Trophoblast cell (in vitro differentiated cells and primary cell): ENCODE measurements at regions not wholly inside any gene's neighbourhood (a gene's known extent, or its start where the extent isn't known, plus 50 kb on each side); places are given as distances from the start of the nearest gene placed in this dataset.

Experiments used
- DNase-seq, 2 donors: peaks; one replicate each; pipeline ENCODE4 v3.0.0-alpha.2; 2016
- H2AFZ ChIP-seq: 2 replicates; pipeline ENCODE4 v1.6.1; 2013; ENCODE audit warnings: low read length, moderate library complexity, mild to moderate bottlenecking; ENCODE audit not compliant: insufficient read depth, poor library complexity
- H2AK5ac ChIP-seq: 2 replicates; pipeline ENCODE4 v1.6.1; 2013; ENCODE audit warnings: mild to moderate bottlenecking, low read length
- H2BK120ac ChIP-seq: 2 replicates; pipeline ENCODE4 v1.6.1; 2013; ENCODE audit warnings: low read length, mild to moderate bottlenecking, moderate library complexity; ENCODE audit not compliant: insufficient read depth, poor library complexity
- H2BK12ac ChIP-seq: 2 replicates; pipeline ENCODE4 v1.6.1; 2013; ENCODE audit warnings: mild to moderate bottlenecking, low read length, moderate library complexity
- H2BK5ac ChIP-seq: 2 replicates; pipeline ENCODE4 v1.6.1; 2013; ENCODE audit warnings: low read length, low read depth, moderate library complexity, mild to moderate bottlenecking; ENCODE audit not compliant: poor library complexity
- H3K14ac ChIP-seq: 2 replicates; pipeline ENCODE4 v1.6.1; 2013; ENCODE audit warnings: mild to moderate bottlenecking, low read length
- H3K18ac ChIP-seq: 2 replicates; pipeline ENCODE4 v1.6.1; 2013; ENCODE audit warnings: mild to moderate bottlenecking, low read length
- H3K23ac ChIP-seq: 2 replicates; pipeline ENCODE4 v1.6.1; 2013; ENCODE audit warnings: low read length
- H3K27ac ChIP-seq: 2 replicates; pipeline ENCODE4 v1.5.1; 2013; ENCODE audit warnings: low read depth, mild to moderate bottlenecking, inconsistent platforms, low read length, moderate library complexity
- H3K27me3 ChIP-seq: 2 replicates; pipeline ENCODE4 v1.6.1; 2013; ENCODE audit warnings: inconsistent platforms, mild to moderate bottlenecking, low read length, moderate library complexity; ENCODE audit not compliant: insufficient read depth
- H3K36me3 ChIP-seq, 2 experiments: 1 replicate in 1 of 2; 2 replicates in 1 of 2; pipeline ENCODE4 v1.6.1; 2013; ENCODE audit warnings: low read length in 2 of 2, mild to moderate bottlenecking in 2 of 2, moderate library complexity in 1 of 2; ENCODE audit not compliant: insufficient read depth in 2 of 2, control insufficient read depth in 1 of 2
- H3K4ac ChIP-seq: 2 replicates; pipeline ENCODE4 v1.6.1; 2013; ENCODE audit warnings: low read depth, mild to moderate bottlenecking, low read length, moderate library complexity
- H3K4me1 ChIP-seq, 2 experiments: 1 replicate in 1 of 2; 2 replicates in 1 of 2; pipeline ENCODE4 v1.6.1; 2013; ENCODE audit warnings: low read length in 2 of 2, mild to moderate bottlenecking in 2 of 2, moderate library complexity in 1 of 2; ENCODE audit not compliant: insufficient read depth in 2 of 2, control insufficient read depth in 1 of 2
- H3K4me2 ChIP-seq: 2 replicates; pipeline ENCODE4 v1.6.1; 2013; ENCODE audit warnings: inconsistent platforms, mild to moderate bottlenecking, low read length, moderate library complexity
- H3K4me3 ChIP-seq: 2 replicates; pipeline ENCODE4 v1.5.1; 2013; ENCODE audit warnings: mild to moderate bottlenecking, low read depth, low read length, inconsistent platforms
- H3K79me1 ChIP-seq: one replicate; pipeline ENCODE4 v1.6.1; 2013; ENCODE audit warnings: low read length
- H3K79me2 ChIP-seq: 2 replicates; pipeline ENCODE4 v1.6.1; 2013; ENCODE audit warnings: low read length, mild to moderate bottlenecking; ENCODE audit not compliant: control insufficient read depth, insufficient read depth, poor library complexity
- H3K9ac ChIP-seq: 2 replicates; pipeline ENCODE4 v1.6.1; 2013; ENCODE audit warnings: mild to moderate bottlenecking, low read length
- H3K9me3 ChIP-seq: 2 replicates; pipeline ENCODE4 v1.6.1; 2013; ENCODE audit warnings: low read depth, mild to moderate bottlenecking, control low read depth, inconsistent platforms, low read length; ENCODE audit not compliant: insufficient read depth
- H4K12ac ChIP-seq: 2 replicates; pipeline ENCODE4 v1.6.1; 2013; ENCODE audit warnings: low read depth, mild to moderate bottlenecking, low read length, moderate library complexity
- H4K8ac ChIP-seq: 2 replicates; pipeline ENCODE4 v1.6.1; 2013; ENCODE audit warnings: low read depth, mild to moderate bottlenecking, low read length, moderate library complexity
- H4K91ac ChIP-seq: one replicate; pipeline ENCODE4 v1.6.1; 2013; ENCODE audit warnings: low read depth, mild to moderate bottlenecking, low read length, moderate library complexity
- WGBS: extraction: QIAGEN DNeasy Blood & Tissue Kit; methylation state at CpG from one replicate; pipeline ENCODE4 v1.1.7; 2013; ENCODE audit warnings: missing lambda C conversion rate; ENCODE audit not compliant: insufficient read length, insufficient coverage; ENCODE audit errors: extremely low coverage; 5-methylcytosine and 5-hydroxymethylcytosine counted together

DNA sequence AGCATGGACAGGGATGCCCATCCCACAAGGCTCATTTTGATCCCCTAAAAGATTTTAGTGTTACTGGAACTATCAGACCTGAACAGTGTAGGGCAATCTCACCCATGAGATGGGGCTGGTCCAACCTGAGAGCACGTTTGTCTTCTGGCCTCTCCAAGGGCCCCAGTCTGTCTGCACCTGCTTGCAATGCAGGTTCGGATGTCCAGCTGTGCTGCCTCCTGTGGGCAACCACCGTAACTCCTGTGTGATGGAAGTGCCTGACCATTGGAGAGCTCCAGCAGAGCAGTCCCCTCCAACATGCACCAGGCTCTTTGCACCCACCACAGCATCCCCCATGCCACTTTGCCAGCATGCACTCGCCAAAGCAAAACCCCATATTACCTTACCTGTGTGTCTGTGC, 290.1 kb upstream of the KCND2 start:
- no peak overlapping the region for H3K9ac ChIP-seq
- H3K4me2 ChIP-seq = no peak overlapping the region
- H3K23ac ChIP-seq = no peak overlapping the region
- peaks cover 5% of the 10 kb centered on the region for H3K9me3 ChIP-seq
- no peak overlapping the region for H2AK5ac ChIP-seq
- H3K36me3 ChIP-seq = no peaks in the 10 kb centered on the region
- H2BK120ac ChIP-seq = no peak overlapping the region
- no peak overlapping the region for H3K14ac ChIP-seq
- H4K12ac ChIP-seq = no peak overlapping the region
- H4K91ac ChIP-seq = no peak overlapping the region
- no peak overlapping the region for H4K8ac ChIP-seq
- H3K79me2 ChIP-seq = no peaks in the 10 kb centered on the region
- no peak for DNase-seq
- no peak overlapping the region for H2BK5ac ChIP-seq
- no peak overlapping the region for H3K27ac ChIP-seq
- no peaks in the 10 kb centered on the region for H3K79me1 ChIP-seq
- H2AFZ ChIP-seq = no peak overlapping the region
- no peaks in the 10 kb centered on the region for H3K27me3 ChIP-seq
- no peak overlapping the region for H3K4ac ChIP-seq
- no CpG with 5 or more reads among the region's 4 CpGs for WGBS
- H3K4me3 ChIP-seq = peak overlapping the region; percentile 38
- no peaks in the 10 kb centered on the region for H3K4me1 ChIP-seq
- H2BK12ac ChIP-seq = no peak overlapping the region
- H3K18ac ChIP-seq = no peak overlapping the region

DNA sequence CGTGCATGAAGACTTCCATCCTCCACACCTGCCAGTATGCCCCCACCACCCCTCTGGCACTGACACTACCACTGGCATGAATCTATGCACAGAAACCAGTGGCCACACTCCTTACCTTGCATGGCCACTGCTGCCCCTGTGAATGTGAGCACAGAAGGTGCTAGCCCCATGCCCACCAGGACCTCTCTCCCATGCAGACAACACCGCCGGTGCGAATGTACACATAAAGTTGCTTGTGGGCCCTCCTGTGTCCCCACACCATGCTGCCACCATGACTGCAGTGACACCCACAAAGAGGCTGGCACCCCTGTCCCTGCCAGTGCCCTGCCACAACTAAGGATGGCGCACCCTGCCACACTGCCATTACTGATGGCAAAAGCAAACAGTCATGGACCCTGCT, 289.5 kb upstream of the KCND2 start:
- Histone ChIP-seq H3K4me3 (peak overlapping the region; percentile 38), H3K27me3 (no peaks in the 10 kb centered on the region), H2AFZ (no peak overlapping the region), H3K23ac (no peak overlapping the region), H3K4me2 (no peak overlapping the region), H3K4me1 (no peaks in the 10 kb centered on the region), H3K9ac (no peak overlapping the region), H3K18ac (no peak overlapping the region), H3K36me3 (no peaks in the 10 kb centered on the region), H2BK5ac (no peak overlapping the region), H2BK120ac (no peak overlapping the region), H3K4ac (no peak overlapping the region), H3K79me1 (no peaks in the 10 kb centered on the region), H4K91ac (no peak overlapping the region), H3K9me3 (peaks cover 5% of the 10 kb centered on the region), H2BK12ac (no peak overlapping the region), H3K79me2 (no peaks in the 10 kb centered on the region), H3K14ac (no peak overlapping the region), H4K12ac (no peak overlapping the region), H4K8ac (no peak overlapping the region), H2AK5ac (no peak overlapping the region), H3K27ac (no peak overlapping the region)
- no CpG with 5 or more reads among the region's 5 CpGs for whole genome bisulfite sequencing
- no peak for DNase-seq

DNA sequence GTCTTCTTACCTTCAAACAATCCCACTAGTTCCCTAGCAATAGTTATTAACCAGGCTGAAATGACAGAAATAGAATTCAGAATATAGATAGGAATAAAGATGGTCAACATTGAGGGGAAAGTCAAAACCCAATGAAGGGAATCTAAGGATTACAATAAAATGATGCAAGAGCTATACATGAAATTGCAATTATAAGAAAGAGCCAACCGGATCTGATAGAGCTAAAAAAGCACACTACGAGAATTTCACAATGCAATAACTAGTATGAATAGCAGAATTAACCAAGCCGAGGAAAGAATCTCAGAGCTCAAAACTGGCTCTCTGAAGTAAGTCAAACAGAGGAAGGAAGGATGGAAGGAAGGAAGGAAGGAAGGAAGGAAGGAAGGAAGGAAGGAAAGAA, 288.7 kb upstream of the KCND2 start:
- no peak overlapping the region for H2AK5ac ChIP-seq
- H2BK120ac ChIP-seq = no peak overlapping the region
- H3K4ac ChIP-seq = no peak overlapping the region
- H3K79me2 ChIP-seq = no peaks in the 10 kb centered on the region
- no peak overlapping the region for H3K27ac ChIP-seq
- H2BK12ac ChIP-seq = no peak overlapping the region
- no peak overlapping the region for H4K8ac ChIP-seq
- no peak overlapping the region for H3K23ac ChIP-seq
- H2AFZ ChIP-seq = no peak overlapping the region
- H3K4me2 ChIP-seq = no peak overlapping the region
- peaks cover 5% of the 10 kb centered on the region for H3K9me3 ChIP-seq
- H3K79me1 ChIP-seq = no peaks in the 10 kb centered on the region
- no peak overlapping the region for H3K18ac ChIP-seq
- no peak overlapping the region for H4K91ac ChIP-seq
- no CpG with 5 or more reads among the region's 3 CpGs for WGBS
- no peak overlapping the region for H4K12ac ChIP-seq
- H3K27me3 ChIP-seq = no peaks in the 10 kb centered on the region
- no peaks in the 10 kb centered on the region for H3K4me1 ChIP-seq
- no peak overlapping the region for H2BK5ac ChIP-seq
- DNase-seq = no peak
- no peak overlapping the region for H3K14ac ChIP-seq
- H3K36me3 ChIP-seq = no peaks in the 10 kb centered on the region
- H3K4me3 ChIP-seq = no peak overlapping the region
- H3K9ac ChIP-seq = no peak overlapping the region

DNA sequence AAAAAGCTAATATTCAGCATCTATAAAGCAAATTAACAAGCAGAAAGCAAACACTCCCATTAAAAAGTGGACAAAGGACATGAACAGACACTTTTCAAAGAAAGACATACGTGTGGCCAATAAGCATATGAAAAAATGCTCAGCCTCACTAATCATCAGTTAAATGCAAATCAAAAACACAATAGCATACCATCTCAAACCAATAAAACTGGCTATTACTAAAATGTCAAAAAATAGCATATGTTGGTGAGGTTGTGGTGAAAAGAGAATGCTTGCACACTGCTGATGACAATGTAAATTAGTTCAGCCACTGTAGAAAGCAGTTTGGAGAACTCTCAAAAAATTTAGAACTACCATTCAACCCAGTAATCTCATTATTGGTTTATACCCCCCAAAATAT, 284.6 kb upstream of the KCND2 start:
- H2AK5ac ChIP-seq = no peak overlapping the region
- no peak overlapping the region for H3K4me2 ChIP-seq
- no peak overlapping the region for H2BK5ac ChIP-seq
- H3K23ac ChIP-seq = no peak overlapping the region
- H4K8ac ChIP-seq = no peak overlapping the region
- H2BK120ac ChIP-seq = no peak overlapping the region
- no peaks in the 10 kb centered on the region for H3K36me3 ChIP-seq
- no peak overlapping the region for H3K27ac ChIP-seq
- H2BK12ac ChIP-seq = no peak overlapping the region
- H2AFZ ChIP-seq = no peak overlapping the region
- WGBS = no CpG with 5 or more reads among the region's 1 CpG
- no peak for DNase-seq
- H3K9me3 ChIP-seq = no peaks in the 10 kb centered on the region
- H3K4me1 ChIP-seq = no peaks in the 10 kb centered on the region
- H3K4me3 ChIP-seq = no peak overlapping the region
- no peak overlapping the region for H4K12ac ChIP-seq
- H3K14ac ChIP-seq = no peak overlapping the region
- no peaks in the 10 kb centered on the region for H3K79me1 ChIP-seq
- H4K91ac ChIP-seq = no peak overlapping the region
- no peaks in the 10 kb centered on the region for H3K79me2 ChIP-seq
- no peak overlapping the region for H3K18ac ChIP-seq
- H3K27me3 ChIP-seq = no peaks in the 10 kb centered on the region
- H3K4ac ChIP-seq = no peak overlapping the region
- no peak overlapping the region for H3K9ac ChIP-seq
